Suprapubic skin (tissue), 3 donors: ENCODE measurements at regions not wholly inside any gene's neighbourhood (a gene's known extent, or its start where the extent isn't known, plus 50 kb on each side); places are given as distances from the start of the nearest gene placed in this dataset.

Experiments
- CTCF ChIP-seq, 2 donors: fragments of 200-600 bp in 1 of 2; fragments of 450-650 bp in 1 of 2; sonication (generic) in 1 of 2; IDR thresholded peaks; one replicate each; pipeline ENCODE4 v1.5.1; 2016 to 2019; ENCODE audit warnings: antibody characterized with exemption in 2 of 2, mild to moderate bottlenecking in 1 of 2, moderate library complexity in 1 of 2
- POLR2A ChIP-seq, 2 donors: fragments of 450-650 bp; IDR thresholded peaks; one replicate each; pipeline ENCODE4 v1.6.1; 2017; ENCODE audit warnings: antibody characterized with exemption in 2 of 2, mild to moderate bottlenecking in 2 of 2, moderate library complexity in 2 of 2

- no peak for TF ChIP-seq CTCF (IDR thresholded peaks at IDR 0.05)
- no peak for TF ChIP-seq POLR2A (IDR thresholded peaks at IDR 0.05)
Measured at GRCh38 chr6:50471041-50471440, 242.3 kb upstream of the TFAP2D start.
